Neuronal stem cell (in vitro differentiated cells): ENCODE measurements at regions not wholly inside any gene's neighbourhood (a gene's known extent, or its start where the extent isn't known, plus 50 kb on each side); places are given as distances from the start of the nearest gene placed in this dataset.

ENCODE experiments used
- DNase-seq: peaks from one replicate; pipeline ENCODE4 v3.0.0-alpha.2; 2013; ENCODE audit warnings: low spot score
- H2AFZ ChIP-seq: one replicate; pipeline ENCODE4 v1.6.1; 2013; ENCODE audit warnings: mild to moderate bottlenecking, low read length, inconsistent platforms
- H2AK5ac ChIP-seq: 2 replicates; pipeline ENCODE4 v1.6.1; 2013; ENCODE audit warnings: low read depth, mild to moderate bottlenecking, inconsistent platforms, low read length, moderate library complexity, mixed read lengths
- H2BK120ac ChIP-seq: 2 replicates; pipeline ENCODE4 v1.6.1; 2013; ENCODE audit warnings: low read depth, mild to moderate bottlenecking, inconsistent platforms, low read length, moderate library complexity, mixed read lengths
- H2BK12ac ChIP-seq: one replicate; pipeline ENCODE4 v1.6.1; 2013; ENCODE audit warnings: low read length, inconsistent platforms
- H2BK15ac ChIP-seq: 2 replicates; pipeline ENCODE4 v1.6.1; 2013; ENCODE audit warnings: mild to moderate bottlenecking, low read length, inconsistent platforms, mixed read lengths
- H2BK5ac ChIP-seq: one replicate; pipeline ENCODE4 v1.6.1; 2013; ENCODE audit warnings: inconsistent platforms, mild to moderate bottlenecking, low read length, moderate library complexity
- H3K14ac ChIP-seq: one replicate; pipeline ENCODE4 v1.6.1; 2013; ENCODE audit warnings: low read length, inconsistent platforms
- H3K18ac ChIP-seq: 2 replicates; pipeline ENCODE4 v1.6.1; 2013; ENCODE audit warnings: low read length, inconsistent platforms
- H3K23ac ChIP-seq: 2 replicates; pipeline ENCODE4 v1.6.1; 2013; ENCODE audit warnings: low read depth, mild to moderate bottlenecking, mixed read lengths, low read length, inconsistent platforms; ENCODE audit not compliant: poor library complexity
- H3K27ac ChIP-seq: replicated peaks from 3 replicates; pipeline ENCODE4 v1.5.1; 2013; ENCODE audit warnings: low read length, inconsistent platforms
- H3K27me3 ChIP-seq, 3 experiments: 2 replicates each; pipeline ENCODE4 v1.6.1; 2013; ENCODE audit warnings: low read length in 3 of 3, mild to moderate bottlenecking in 2 of 3, inconsistent platforms in 1 of 3, low read depth in 1 of 3, mixed read lengths in 1 of 3, moderate library complexity in 1 of 3; ENCODE audit not compliant: control insufficient read depth in 3 of 3, insufficient read depth in 3 of 3
- H3K36me3 ChIP-seq, 2 donors: replicated peaks in 1 of 2; 2 replicates each; pipeline ENCODE4 v1.6.1; 2013; ENCODE audit warnings: low read length in 2 of 2; ENCODE audit not compliant: control insufficient read depth in 2 of 2, insufficient read depth in 2 of 2
- H3K4ac ChIP-seq: 2 replicates; pipeline ENCODE4 v1.6.1; 2013; ENCODE audit warnings: inconsistent platforms, mild to moderate bottlenecking, low read length, moderate library complexity
- H3K4me1 ChIP-seq, 2 donors: 1 replicate in 1 of 2; 2 replicates in 1 of 2; pipeline ENCODE4 v1.6.1; 2013; ENCODE audit warnings: low read length in 2 of 2, low read depth in 1 of 2; ENCODE audit not compliant: control insufficient read depth in 2 of 2, insufficient read depth in 1 of 2
- H3K4me2 ChIP-seq: one replicate; pipeline ENCODE4 v1.6.1; 2013; ENCODE audit warnings: mild to moderate bottlenecking, low read length, inconsistent platforms; ENCODE audit not compliant: insufficient read depth, poor library complexity, severe bottlenecking
- H3K4me3 ChIP-seq, 2 donors: 2 replicates each; pipeline ENCODE4 v1.5.1; 2013; ENCODE audit warnings: low read length in 2 of 2, mild to moderate bottlenecking in 2 of 2, inconsistent platforms in 1 of 2, moderate library complexity in 1 of 2
- H3K79me1 ChIP-seq: one replicate; pipeline ENCODE4 v1.6.1; 2013; ENCODE audit warnings: low read depth, mild to moderate bottlenecking, inconsistent platforms, low read length, moderate library complexity
- H3K9ac ChIP-seq: one replicate; pipeline ENCODE4 v1.6.1; 2013; ENCODE audit warnings: mild to moderate bottlenecking, low read depth, low read length, inconsistent platforms; ENCODE audit not compliant: poor library complexity
- H3K9me3 ChIP-seq, 2 donors: replicated peaks in 1 of 2; 2 replicates each; pipeline versions ENCODE3 to v1.6.1; 2013; ENCODE audit warnings: low read length in 2 of 2, mild to moderate bottlenecking in 2 of 2, inconsistent platforms in 1 of 2, low read depth in 1 of 2, mixed read lengths in 1 of 2, moderate library complexity in 1 of 2; ENCODE audit not compliant: control insufficient read depth in 2 of 2, insufficient read depth in 1 of 2
- H4K8ac ChIP-seq: one replicate; pipeline ENCODE4 v1.6.1; 2013; ENCODE audit warnings: low read depth, mild to moderate bottlenecking, inconsistent platforms, low read length, moderate library complexity
- H4K91ac ChIP-seq: one replicate; pipeline ENCODE4 v1.6.1; 2013; ENCODE audit warnings: low read length, low read depth, mild to moderate bottlenecking, inconsistent platforms; ENCODE audit not compliant: poor library complexity
- WGBS, 2 donors: extraction: QIAGEN DNeasy Blood & Tissue Kit; methylation state at CpG; one replicate each; pipeline ENCODE4 v1.1.7; 2013; ENCODE audit warnings: missing lambda C conversion rate in 2 of 2, mixed read lengths in 1 of 2; ENCODE audit not compliant: insufficient read length in 2 of 2, insufficient replicate concordance in 1 of 2; ENCODE audit errors: extremely low coverage in 2 of 2; 5-methylcytosine and 5-hydroxymethylcytosine counted together

GRCh38 chr12:114878781-114879180, 194.8 kb upstream of the TBX3 start:
- H3K79me1 ChIP-seq = no peaks in the 10 kb centered on the region
- H4K8ac ChIP-seq = no peak overlapping the region
- H3K27me3 ChIP-seq = no peaks in the 10 kb centered on the region
- H3K14ac ChIP-seq = no peak overlapping the region
- H3K23ac ChIP-seq = no peak overlapping the region
- no peak overlapping the region for H3K4me2 ChIP-seq
- no peak overlapping the region for H2BK5ac ChIP-seq
- no peaks in the 10 kb centered on the region for H3K4me1 ChIP-seq
- WGBS, 2 donors = no CpG with 5 or more reads among the region's 4 CpGs
- H4K91ac ChIP-seq = no peak overlapping the region
- no peak overlapping the region for H2BK12ac ChIP-seq
- H2AFZ ChIP-seq = no peak overlapping the region
- H3K4ac ChIP-seq = no peak overlapping the region
- no peaks in the 10 kb centered on the region for H3K36me3 ChIP-seq
- no peak overlapping the region for H3K27ac ChIP-seq
- H3K9ac ChIP-seq = no peak overlapping the region
- DNase-seq = no peak
- H3K18ac ChIP-seq = no peak overlapping the region
- H2BK120ac ChIP-seq = no peak overlapping the region
- no peak overlapping the region for H3K4me3 ChIP-seq
- no peaks in the 10 kb centered on the region for H3K9me3 ChIP-seq
- H2BK15ac ChIP-seq = no peak overlapping the region
- no peak overlapping the region for H2AK5ac ChIP-seq

- H2AFZ ChIP-seq = no peak overlapping the region
- no peak overlapping the region for H2BK5ac ChIP-seq
- no peak overlapping the region for H2BK120ac ChIP-seq
- H2BK15ac ChIP-seq = no peak overlapping the region
- H3K4me2 ChIP-seq = no peak overlapping the region
- no peaks in the 10 kb centered on the region for H3K27me3 ChIP-seq
- H3K18ac ChIP-seq = no peak overlapping the region
- H3K79me1 ChIP-seq = no peaks in the 10 kb centered on the region
- H4K91ac ChIP-seq = no peak overlapping the region
- no peak overlapping the region for H3K23ac ChIP-seq
- no peak overlapping the region for H3K4ac ChIP-seq
- H3K4me3 ChIP-seq = no peak overlapping the region
- WGBS, 2 donors = no CpG with 5 or more reads among the region's 13 CpGs
- no peak overlapping the region for H4K8ac ChIP-seq
- no peak overlapping the region for H3K9ac ChIP-seq
- H3K4me1 ChIP-seq = no peaks in the 10 kb centered on the region
- no peak overlapping the region for H3K27ac ChIP-seq
- DNase-seq = no peak
- no peak overlapping the region for H3K14ac ChIP-seq
- H3K9me3 ChIP-seq = no peaks in the 10 kb centered on the region
- H2AK5ac ChIP-seq = no peak overlapping the region
- no peaks in the 10 kb centered on the region for H3K36me3 ChIP-seq
- H2BK12ac ChIP-seq = no peak overlapping the region
Observed at GRCh38 chr12:114876968-114877680, 193.1 kb upstream of the TBX3 start.

- H4K91ac ChIP-seq = no peak overlapping the region
- no peak overlapping the region for H2BK120ac ChIP-seq
- H3K36me3 ChIP-seq = no peaks in the 10 kb centered on the region
- no peak overlapping the region for H3K4me2 ChIP-seq
- no peak for DNase-seq
- H2BK12ac ChIP-seq = no peak overlapping the region
- H3K27me3 ChIP-seq = no peaks in the 10 kb centered on the region
- H3K27ac ChIP-seq = no peak overlapping the region
- no peak overlapping the region for H2BK5ac ChIP-seq
- H3K79me1 ChIP-seq = no peaks in the 10 kb centered on the region
- no peak overlapping the region for H2BK15ac ChIP-seq
- H2AFZ ChIP-seq = no peak overlapping the region
- no peak overlapping the region for H3K18ac ChIP-seq
- H3K23ac ChIP-seq = no peak overlapping the region
- no peak overlapping the region for H3K9ac ChIP-seq
- no peak overlapping the region for H3K14ac ChIP-seq
- no peaks in the 10 kb centered on the region for H3K4me1 ChIP-seq
- WGBS, 2 donors = no CpG with 5 or more reads among the region's 7 CpGs
- no peak overlapping the region for H3K4ac ChIP-seq
- H2AK5ac ChIP-seq = no peak overlapping the region
- no peak overlapping the region for H3K4me3 ChIP-seq
- no peaks in the 10 kb centered on the region for H3K9me3 ChIP-seq
- H4K8ac ChIP-seq = no peak overlapping the region
Observed at GRCh38 chr12:114875313-114875712, 191.3 kb upstream of the TBX3 start.

DNA sequence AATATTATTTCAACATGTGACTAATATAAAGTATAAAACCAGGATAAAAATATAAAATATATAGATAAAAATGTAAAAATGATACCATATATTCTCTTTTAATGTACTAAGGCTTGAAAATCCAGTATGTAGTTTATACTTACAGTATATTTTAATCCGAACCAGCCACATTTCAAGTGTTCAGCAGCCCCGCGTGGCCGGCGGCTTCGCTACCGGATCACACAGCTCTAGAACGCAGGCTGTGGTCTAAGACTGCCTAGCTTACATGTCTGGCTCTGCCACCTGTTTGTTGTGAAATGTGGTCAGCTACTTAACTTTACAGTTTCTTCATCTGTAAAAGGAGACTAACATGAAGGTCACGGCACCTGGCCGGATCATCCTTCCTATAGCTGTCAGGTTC, 189.7 kb upstream of the TBX3 start:
- H3K4ac ChIP-seq = no peak overlapping the region
- no peaks in the 10 kb centered on the region for H3K79me1 ChIP-seq
- no peak overlapping the region for H2AK5ac ChIP-seq
- no peak overlapping the region for H3K23ac ChIP-seq
- no peak overlapping the region for H4K8ac ChIP-seq
- no peak overlapping the region for H3K4me2 ChIP-seq
- no peaks in the 10 kb centered on the region for H3K36me3 ChIP-seq
- H3K4me1 ChIP-seq = no peaks in the 10 kb centered on the region
- H3K9ac ChIP-seq = no peak overlapping the region
- no peaks in the 10 kb centered on the region for H3K9me3 ChIP-seq
- no peak overlapping the region for H3K18ac ChIP-seq
- no peak overlapping the region for H2BK15ac ChIP-seq
- DNase-seq = no peak
- no peak overlapping the region for H3K4me3 ChIP-seq
- no peaks in the 10 kb centered on the region for H3K27me3 ChIP-seq
- no peak overlapping the region for H4K91ac ChIP-seq
- H2BK5ac ChIP-seq = no peak overlapping the region
- H3K14ac ChIP-seq = no peak overlapping the region
- no peak overlapping the region for H2BK120ac ChIP-seq
- no CpG with 5 or more reads among the region's 10 CpGs for WGBS, 2 donors
- H3K27ac ChIP-seq = no peak overlapping the region
- no peak overlapping the region for H2BK12ac ChIP-seq
- H2AFZ ChIP-seq = no peak overlapping the region
